ENCODE measurements at regions not wholly inside any gene's neighbourhood (a gene's known extent, or its start where the extent isn't known, plus 50 kb on each side); places are given as distances from the start of the nearest gene placed in this dataset.

- no peaks in the 10 kb centered on the region for H3K4me1 Mint-ChIP-seq
- peaks cover 0 to 4% (median 0%) of the 10 kb centered on the region in 3 donors for H3K27me3 Mint-ChIP-seq (ENCODE audit: low read depth in 3 of 3)
- intact Hi-C loops (cut with micrococcal nuclease) = no loop called here
- no peak overlapping the region for H3K27ac ChIP-seq (ENCODE audit: low read depth in 1 of 2, low read length in 2 of 2)
- H3K4me2 ChIP-seq (replicated peaks; ENCODE audit: extremely low read depth, low read length, poor library complexity, severe bottlenecking) = no peak overlapping the region
- H2AFZ ChIP-seq (ENCODE audit: insufficient read depth, low read depth, low read length, poor library complexity, severe bottlenecking) = no peak overlapping the region
- H3K4me3 ChIP-seq (replicated peaks in 1 of 3; ENCODE audit: low read depth in 2 of 3, low read length in 3 of 3) = no peak overlapping the region
- no peaks in the 10 kb centered on the region for H3K4me1 ChIP-seq (ENCODE audit: control insufficient read depth in 1 of 2, insufficient read depth in 2 of 2, low read length in 2 of 2)
- H4K20me1 ChIP-seq (ENCODE audit: insufficient read depth, low read length) = no peaks in the 10 kb centered on the region
- no CpG with 5 or more reads among the region's 4 CpGs for WGBS (ENCODE audit: insufficient coverage)
- H3K36me3 Mint-ChIP-seq = no peaks in the 10 kb centered on the region
- no peaks in the 10 kb centered on the region for H3K9me3 ChIP-seq (replicated peaks in 1 of 2; ENCODE audit: control insufficient read depth in 1 of 2, insufficient read depth in 1 of 2, low read length in 2 of 2)
- no peak overlapping the region for H3K4me3 Mint-ChIP-seq
- H3K27me3 ChIP-seq (ENCODE audit: control insufficient read depth in 2 of 2, insufficient read depth in 2 of 2, low read length in 2 of 2) = no peaks in the 10 kb centered on the region
- no peaks in the 10 kb centered on the region for H3K36me3 ChIP-seq (replicated peaks in 1 of 2; ENCODE audit: control insufficient read depth in 1 of 2, insufficient read depth in 2 of 2, low read length in 2 of 2)
- peaks cover 2 to 13% (median 4%) of the 10 kb centered on the region in 7 donors for H3K9me3 Mint-ChIP-seq
- TF ChIP-seq, protein P1, sequence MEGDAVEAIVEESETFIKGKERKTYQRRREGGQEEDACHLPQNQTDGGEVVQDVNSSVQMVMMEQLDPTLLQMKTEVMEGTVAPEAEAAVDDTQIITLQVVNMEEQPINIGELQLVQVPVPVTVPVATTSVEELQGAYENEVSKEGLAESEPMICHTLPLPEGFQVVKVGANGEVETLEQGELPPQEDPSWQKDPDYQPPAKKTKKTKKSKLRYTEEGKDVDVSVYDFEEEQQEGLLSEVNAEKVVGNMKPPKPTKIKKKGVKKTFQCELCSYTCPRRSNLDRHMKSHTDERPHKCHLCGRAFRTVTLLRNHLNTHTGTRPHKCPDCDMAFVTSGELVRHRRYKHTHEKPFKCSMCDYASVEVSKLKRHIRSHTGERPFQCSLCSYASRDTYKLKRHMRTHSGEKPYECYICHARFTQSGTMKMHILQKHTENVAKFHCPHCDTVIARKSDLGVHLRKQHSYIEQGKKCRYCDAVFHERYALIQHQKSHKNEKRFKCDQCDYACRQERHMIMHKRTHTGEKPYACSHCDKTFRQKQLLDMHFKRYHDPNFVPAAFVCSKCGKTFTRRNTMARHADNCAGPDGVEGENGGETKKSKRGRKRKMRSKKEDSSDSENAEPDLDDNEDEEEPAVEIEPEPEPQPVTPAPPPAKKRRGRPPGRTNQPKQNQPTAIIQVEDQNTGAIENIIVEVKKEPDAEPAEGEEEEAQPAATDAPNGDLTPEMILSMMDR (IDR thresholded peaks at IDR 0.05) = no peak
- no peak for DNase-seq
- H3K79me2 ChIP-seq (ENCODE audit: insufficient read depth, low read length) = no peaks in the 10 kb centered on the region
- no peak overlapping the region for H3K9ac ChIP-seq (ENCODE audit: insufficient read depth, low read length, poor library complexity, severe bottlenecking)
- H3K27ac Mint-ChIP-seq = no peak overlapping the region
Observed at GRCh38 chr13:79098596-79098995, 307.5 kb downstream of the RBM26 start.

DNA sequence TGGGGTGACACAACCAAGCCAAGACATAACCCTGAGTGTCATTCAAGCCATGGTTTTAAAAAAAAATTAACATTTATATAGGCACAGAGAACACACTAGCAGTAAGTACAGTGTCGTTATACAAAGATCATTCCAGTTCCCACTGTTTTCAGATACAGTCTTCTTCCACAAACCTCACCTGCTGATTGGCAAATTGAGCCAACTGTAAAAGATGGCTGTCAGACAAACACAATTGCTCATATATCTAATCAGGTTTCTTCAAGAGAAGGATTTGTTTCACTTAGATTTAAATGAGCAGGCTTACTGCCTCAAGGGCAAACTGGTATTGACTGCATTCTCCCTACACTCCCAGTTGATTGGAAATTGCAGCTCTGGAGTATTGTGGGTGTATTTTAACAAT lies 308.9 kb downstream of the RBM26 start:
- Histone ChIP-seq H3K27me3 (ENCODE audit: control insufficient read depth in 2 of 2, insufficient read depth in 2 of 2, low read length in 2 of 2) (no peaks in the 10 kb centered on the region), H3K36me3 (replicated peaks in 1 of 2; ENCODE audit: control insufficient read depth in 1 of 2, insufficient read depth in 2 of 2, low read length in 2 of 2) (no peaks in the 10 kb centered on the region), H3K9me3 (replicated peaks in 1 of 2; ENCODE audit: control insufficient read depth in 1 of 2, insufficient read depth in 1 of 2, low read length in 2 of 2) (no peaks in the 10 kb centered on the region), H3K79me2 (ENCODE audit: insufficient read depth, low read length) (no peaks in the 10 kb centered on the region), H3K27ac (ENCODE audit: low read depth in 1 of 2, low read length in 2 of 2) (no peak overlapping the region), H2AFZ (ENCODE audit: insufficient read depth, low read depth, low read length, poor library complexity, severe bottlenecking) (no peak overlapping the region), H3K9ac (ENCODE audit: insufficient read depth, low read length, poor library complexity, severe bottlenecking) (no peak overlapping the region), H3K4me3 (replicated peaks in 1 of 3; ENCODE audit: low read depth in 2 of 3, low read length in 3 of 3) (no peak overlapping the region), H3K4me2 (replicated peaks; ENCODE audit: extremely low read depth, low read length, poor library complexity, severe bottlenecking) (no peak overlapping the region), H4K20me1 (ENCODE audit: insufficient read depth, low read length) (no peaks in the 10 kb centered on the region), H3K4me1 (ENCODE audit: control insufficient read depth in 1 of 2, insufficient read depth in 2 of 2, low read length in 2 of 2) (no peaks in the 10 kb centered on the region)
- intact Hi-C loops (cut with micrococcal nuclease) = no loop called here
- H3K9me3 Mint-ChIP-seq = peaks cover 2 to 13% (median 4%) of the 10 kb centered on the region in 7 donors
- 83% methylated on average over 1 of the region's 1 CpG for WGBS (ENCODE audit: insufficient coverage)
- H3K36me3 Mint-ChIP-seq = no peaks in the 10 kb centered on the region
- TF ChIP-seq, protein P1 (IDR thresholded peaks at IDR 0.05) = no peak
- H3K27ac Mint-ChIP-seq = no peak overlapping the region
- no peak overlapping the region for H3K4me3 Mint-ChIP-seq
- no peak for DNase-seq
- H3K4me1 Mint-ChIP-seq = no peaks in the 10 kb centered on the region
- H3K27me3 Mint-ChIP-seq (ENCODE audit: low read depth in 3 of 3) = no peaks in the 10 kb centered on the region

Measured in CD14-positive monocyte (primary cell).